ENCODE measurements at regions not wholly inside any gene's neighbourhood (a gene's known extent, or its start where the extent isn't known, plus 50 kb on each side); places are given as distances from the start of the nearest gene placed in this dataset.

DNA sequence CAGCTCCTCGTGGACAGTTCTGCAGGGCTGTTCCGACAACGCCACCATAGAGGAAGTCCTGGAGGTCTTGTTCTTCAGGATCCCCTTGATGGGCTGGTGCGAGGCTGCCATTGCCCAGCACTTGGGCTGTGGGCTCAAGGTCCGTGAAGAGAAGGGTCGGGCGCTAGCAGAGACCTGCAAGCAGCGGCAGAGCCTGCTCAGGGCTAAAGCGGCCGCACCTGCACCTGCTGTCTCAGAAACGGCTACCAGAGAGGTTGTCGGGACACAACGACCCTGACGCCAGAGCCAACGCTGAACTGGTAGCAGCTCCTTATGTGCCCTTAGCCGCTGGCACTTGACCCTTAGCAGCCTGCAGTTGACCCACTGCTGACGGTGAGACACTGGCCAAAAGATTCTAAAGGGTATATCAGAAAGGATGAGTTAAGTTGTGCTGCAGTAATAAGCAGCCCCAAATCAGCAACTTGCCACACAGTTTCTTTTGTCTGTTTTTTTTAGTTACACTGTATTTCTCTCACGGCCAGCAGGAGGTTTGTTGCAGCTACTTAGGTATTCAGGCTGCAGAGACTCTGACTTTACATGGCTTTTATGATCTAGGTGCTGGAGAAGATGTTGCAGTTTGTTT lies 55.5 kb upstream of the ST6GAL2 start:
- peaks cover 3% of the 10 kb centered on the region for H3K9me3 Mint-ChIP-seq (ENCODE audit: low read depth, unreplicated experiment)
- CTCF ChIA-PET: no interaction called here
- BruUV-seq (replicated peaks): no TSS peak
- H3K4me3 Mint-ChIP-seq (ENCODE audit: low read depth, unreplicated experiment): no peak overlapping the region
- no peak overlapping the region for H3K27ac Mint-ChIP-seq (ENCODE audit: unreplicated experiment)
- H3K4me1 Mint-ChIP-seq (ENCODE audit: low read depth, unreplicated experiment): no peaks in the 10 kb centered on the region
- H3K27me3 Mint-ChIP-seq (ENCODE audit: unreplicated experiment): no peaks in the 10 kb centered on the region
- no peak for DNase-seq
- intact Hi-C loops (cut with micrococcal nuclease; ENCODE audit: unreplicated experiment): no loop called here
- TF ChIP-seq, protein P1, sequence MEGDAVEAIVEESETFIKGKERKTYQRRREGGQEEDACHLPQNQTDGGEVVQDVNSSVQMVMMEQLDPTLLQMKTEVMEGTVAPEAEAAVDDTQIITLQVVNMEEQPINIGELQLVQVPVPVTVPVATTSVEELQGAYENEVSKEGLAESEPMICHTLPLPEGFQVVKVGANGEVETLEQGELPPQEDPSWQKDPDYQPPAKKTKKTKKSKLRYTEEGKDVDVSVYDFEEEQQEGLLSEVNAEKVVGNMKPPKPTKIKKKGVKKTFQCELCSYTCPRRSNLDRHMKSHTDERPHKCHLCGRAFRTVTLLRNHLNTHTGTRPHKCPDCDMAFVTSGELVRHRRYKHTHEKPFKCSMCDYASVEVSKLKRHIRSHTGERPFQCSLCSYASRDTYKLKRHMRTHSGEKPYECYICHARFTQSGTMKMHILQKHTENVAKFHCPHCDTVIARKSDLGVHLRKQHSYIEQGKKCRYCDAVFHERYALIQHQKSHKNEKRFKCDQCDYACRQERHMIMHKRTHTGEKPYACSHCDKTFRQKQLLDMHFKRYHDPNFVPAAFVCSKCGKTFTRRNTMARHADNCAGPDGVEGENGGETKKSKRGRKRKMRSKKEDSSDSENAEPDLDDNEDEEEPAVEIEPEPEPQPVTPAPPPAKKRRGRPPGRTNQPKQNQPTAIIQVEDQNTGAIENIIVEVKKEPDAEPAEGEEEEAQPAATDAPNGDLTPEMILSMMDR (IDR thresholded peaks at IDR 0.05; ENCODE audit: unreplicated experiment): no peak
- no peaks in the 10 kb centered on the region for H3K36me3 Mint-ChIP-seq (ENCODE audit: insufficient read depth, unreplicated experiment)

DNA sequence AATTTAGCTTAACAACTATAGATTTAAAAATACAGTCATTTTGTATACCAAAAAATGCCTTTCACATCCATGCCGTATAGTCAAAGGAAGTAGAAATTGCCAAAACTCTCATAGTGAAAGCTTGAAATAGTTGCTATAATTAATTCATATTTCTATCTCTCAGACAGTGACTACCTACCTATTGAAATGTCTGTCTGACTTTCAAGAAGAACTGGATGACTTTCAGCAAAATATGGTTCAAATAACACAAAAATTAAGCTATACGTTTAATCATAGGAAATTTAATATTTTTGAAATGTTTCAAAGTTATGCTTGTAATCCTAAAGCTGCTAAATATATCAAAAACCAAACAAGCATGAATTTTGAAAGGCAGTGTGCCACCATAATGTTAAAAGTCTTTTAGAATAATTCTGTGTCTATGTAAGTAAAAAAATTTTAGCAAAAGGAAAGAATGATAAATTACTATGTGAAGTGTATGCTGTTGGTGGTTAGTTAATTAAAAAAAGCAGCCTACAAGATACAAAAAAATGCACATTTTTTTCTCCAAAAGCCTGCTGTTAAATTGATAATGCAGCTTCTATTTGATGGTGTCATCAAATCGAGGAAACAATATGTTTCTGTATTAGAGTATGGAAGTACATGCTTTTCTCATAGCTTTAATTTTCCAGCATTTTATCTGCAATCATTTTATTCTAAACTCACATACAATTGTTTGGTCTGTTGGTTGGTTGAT lies 57.7 kb upstream of the ST6GAL2 start:
- intact Hi-C loops (cut with micrococcal nuclease; ENCODE audit: unreplicated experiment): no loop called here

DNA sequence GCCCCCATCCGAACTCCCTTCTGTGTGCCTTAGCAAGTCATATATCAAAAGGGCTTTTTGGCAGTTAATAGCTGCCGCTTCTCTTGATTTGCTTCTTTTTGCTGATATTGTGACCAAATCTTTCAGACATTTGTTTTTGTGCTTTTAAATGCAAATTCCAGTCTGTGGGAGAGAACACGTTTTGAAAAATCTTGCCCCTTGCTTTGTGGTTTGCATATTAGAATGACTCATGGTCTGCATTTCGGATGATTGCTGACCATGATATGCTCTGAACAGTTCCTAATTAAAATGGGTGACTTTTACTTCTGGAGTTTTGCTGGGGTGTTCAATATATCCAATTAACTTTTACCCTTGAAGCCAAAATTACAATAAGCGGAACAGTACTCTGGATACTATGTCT lies 58.2 kb upstream of the ST6GAL2 start:
- Mint-ChIP-seq H3K4me1 (ENCODE audit: low read depth, unreplicated experiment) (no peaks in the 10 kb centered on the region), H3K27ac (ENCODE audit: unreplicated experiment) (no peak overlapping the region), H3K27me3 (ENCODE audit: unreplicated experiment) (no peaks in the 10 kb centered on the region), H3K4me3 (ENCODE audit: low read depth, unreplicated experiment) (no peak overlapping the region), H3K9me3 (ENCODE audit: low read depth, unreplicated experiment) (no peaks in the 10 kb centered on the region), H3K36me3 (ENCODE audit: insufficient read depth, unreplicated experiment) (no peaks in the 10 kb centered on the region)
- CTCF ChIA-PET: no interaction called here
- intact Hi-C loops (cut with micrococcal nuclease; ENCODE audit: unreplicated experiment): no loop called here
- no TSS peak for BruUV-seq (replicated peaks)
- TF ChIP-seq, protein P1 (IDR thresholded peaks at IDR 0.05; ENCODE audit: unreplicated experiment): no peak
- no peak for DNase-seq

More for the DNA sequence above, 57.7 kb upstream of the ST6GAL2 start:
- Mint-ChIP-seq H3K4me3 (ENCODE audit: low read depth, unreplicated experiment) (no peak overlapping the region), H3K27me3 (ENCODE audit: unreplicated experiment) (no peaks in the 10 kb centered on the region), H3K9me3 (ENCODE audit: low read depth, unreplicated experiment) (no peaks in the 10 kb centered on the region), H3K4me1 (ENCODE audit: low read depth, unreplicated experiment) (no peaks in the 10 kb centered on the region), H3K36me3 (ENCODE audit: insufficient read depth, unreplicated experiment) (no peaks in the 10 kb centered on the region), H3K27ac (ENCODE audit: unreplicated experiment) (no peak overlapping the region)
- TF ChIP-seq, protein P1 (IDR thresholded peaks at IDR 0.05; ENCODE audit: unreplicated experiment): no peak
- no TSS peak for BruUV-seq (replicated peaks)
- CTCF ChIA-PET: no interaction called here
- no peak for DNase-seq

DNA sequence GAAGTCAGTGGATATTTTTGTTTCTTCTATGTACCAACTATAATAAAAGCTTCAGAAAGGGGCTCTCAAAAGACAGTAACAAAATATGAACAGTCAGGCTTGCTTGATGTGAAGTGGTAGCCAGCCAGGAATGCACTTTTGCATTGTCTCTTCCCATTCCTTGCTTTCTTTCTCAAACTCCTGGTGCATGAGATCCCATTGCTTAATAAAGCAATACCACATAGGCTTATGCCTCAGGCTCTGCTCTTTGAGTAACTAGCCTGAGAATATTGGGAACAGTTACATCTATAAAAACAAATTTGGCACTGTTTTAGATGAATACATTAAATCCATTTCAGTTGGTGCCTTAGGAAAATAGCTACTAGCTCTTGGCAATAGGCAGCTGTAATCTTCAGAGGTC lies 62.6 kb upstream of the ST6GAL2 start:
- no peak for DNase-seq
- Mint-ChIP-seq H3K27ac (ENCODE audit: unreplicated experiment) (no peak overlapping the region), H3K27me3 (ENCODE audit: unreplicated experiment) (no peaks in the 10 kb centered on the region), H3K4me3 (ENCODE audit: low read depth, unreplicated experiment) (no peak overlapping the region), H3K36me3 (ENCODE audit: insufficient read depth, unreplicated experiment) (no peaks in the 10 kb centered on the region), H3K4me1 (ENCODE audit: low read depth, unreplicated experiment) (no peaks in the 10 kb centered on the region), H3K9me3 (ENCODE audit: low read depth, unreplicated experiment) (peaks cover 4% of the 10 kb centered on the region)
- TF ChIP-seq, protein P1 (IDR thresholded peaks at IDR 0.05; ENCODE audit: unreplicated experiment): no peak
- BruUV-seq (replicated peaks): no TSS peak
- intact Hi-C loops (cut with micrococcal nuclease; ENCODE audit: unreplicated experiment): no loop called here
- CTCF ChIA-PET: interaction anchor here (0.6 kb wide), 1 partner anchor 184 kb away, joined by 4 read pairs; no protein-coding TSS in a partner anchor
